A673 (cell line): ENCODE measurements at regions not wholly inside any gene's neighbourhood (a gene's known extent, or its start where the extent isn't known, plus 50 kb on each side); places are given as distances from the start of the nearest gene placed in this dataset.

Experiments used
- BruUV-seq: library from RNA; stranded (reverse); fragments of 400-500 nt; replicated peaks from 2 replicates; lab custom pipeline; 2021; lab: Mats Ljungman, UMichigan
- CTCF ChIA-PET: fragments of 300-600 bp; sonication (Branson Sonifier 250); formaldehyde crosslinking; loops from one replicate; lab custom pipeline; 2022; ENCODE audit warnings: antibody characterized with exemption; lab: Charles Lee
- POLR2A ChIA-PET: fragments of 300-600 bp; sonication (Branson Sonifier 250); formaldehyde crosslinking; loops from one replicate; lab custom pipeline; 2022; ENCODE audit warnings: antibody characterized with exemption; ENCODE audit not compliant: low non-redundant PET; lab: Charles Lee
- DNase-seq: peaks from one replicate; pipeline ENCODE4 v3.0.0-alpha.2; 2015; ENCODE audit warnings: low spot score
- H3K27ac ChIP-seq: fragments of 200-600 bp; sonication (generic); 2 replicates; pipeline ENCODE4 v1.5.1; 2016; ENCODE audit warnings: mixed run types, low read depth, mild to moderate bottlenecking, mixed read lengths, antibody characterized with exemption, low read length; ENCODE audit not compliant: poor library complexity, severe bottlenecking
- H3K27me3 ChIP-seq: fragments of 200-600 bp; sonication (generic); replicated peaks from 2 replicates; pipeline ENCODE4 v1.6.1; 2017; ENCODE audit warnings: mixed run types, low read depth, mild to moderate bottlenecking, mixed read lengths, antibody characterized with exemption, low read length; ENCODE audit not compliant: insufficient read depth, poor library complexity
- H3K36me3 ChIP-seq: fragments of 200-600 bp; sonication (generic); 2 replicates; pipeline ENCODE4 v1.6.1; 2016; ENCODE audit warnings: mixed run types, mild to moderate bottlenecking, mixed read lengths, antibody characterized with exemption, low read length; ENCODE audit not compliant: insufficient read depth, poor library complexity, severe bottlenecking
- H3K4me1 ChIP-seq: fragments of 200-600 bp; sonication (generic); 2 replicates; pipeline ENCODE4 v1.6.1; 2017; ENCODE audit warnings: mixed run types, mild to moderate bottlenecking, mixed read lengths, antibody characterized with exemption, low read length; ENCODE audit not compliant: insufficient read depth, poor library complexity, severe bottlenecking
- H3K4me3 ChIP-seq: fragments of 200-600 bp; sonication (generic); 2 replicates; pipeline ENCODE4 v1.5.1; 2016; ENCODE audit warnings: low read depth, mixed run types, mild to moderate bottlenecking, mixed read lengths, low read length; ENCODE audit not compliant: poor library complexity, severe bottlenecking
- H3K9me3 ChIP-seq: fragments of 200-600 bp; sonication (generic); 2 replicates; pipeline ENCODE4 v1.6.1; 2016; ENCODE audit warnings: mixed run types, low read depth, mild to moderate bottlenecking, mixed read lengths, antibody characterized with exemption, low read length; ENCODE audit not compliant: poor library complexity, severe bottlenecking
- EZH2 ChIP-seq: fragments of 200-600 bp; sonication (generic); IDR thresholded peaks from 2 replicates; pipeline ENCODE4 v1.6.1; 2017; ENCODE audit warnings: borderline replicate concordance, low read depth, mild to moderate bottlenecking, mixed read lengths, antibody characterized with exemption, low read length; ENCODE audit not compliant: poor library complexity, severe bottlenecking
- intact Hi-C: fragments of 100-400 bp; cut with micrococcal nuclease; formaldehyde crosslinking; loops from one replicate; pipeline ENCODE4 v1.10.0; 2022; ENCODE audit not compliant: unreplicated experiment
- TF ChIP-seq, protein P1 (sequence below): fragments of 300-800, 200-600 bp; sonication (generic); conservative IDR thresholded peaks from 2 replicates; pipeline ENCODE4 v1.5.1; 2017; ENCODE audit warnings: low read depth, mild to moderate bottlenecking, antibody characterized with exemption, low read length, moderate library complexity, mixed read lengths

DNA sequence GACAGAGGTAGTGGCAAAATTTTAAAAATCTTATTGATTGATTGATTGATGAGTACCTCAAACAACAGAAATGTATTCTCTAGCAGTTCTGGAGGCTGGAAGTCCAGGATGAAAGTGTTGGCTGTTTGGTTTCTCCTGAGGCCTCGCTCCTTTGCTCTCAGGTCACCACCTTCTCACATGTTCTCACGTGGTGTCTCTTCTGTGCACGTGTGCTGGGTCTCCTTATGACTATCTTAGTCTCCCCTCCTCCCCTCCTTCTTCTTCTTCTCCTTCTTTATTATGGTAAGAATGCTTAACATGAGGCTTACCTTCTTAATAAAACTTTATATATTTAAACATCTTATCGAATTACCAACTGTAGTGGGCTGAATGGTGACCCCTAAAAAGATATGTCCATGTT is 446.0 kb upstream of the SPHKAP start:
- ChIA-PET CTCF (no interaction called here), POLR2A (no interaction called here)
- Histone ChIP-seq H3K4me3 (no peak overlapping the region), H3K27me3 (no peaks in the 10 kb centered on the region), H3K9me3 (no peaks in the 10 kb centered on the region), H3K27ac (no peak overlapping the region), H3K36me3 (no peaks in the 10 kb centered on the region), H3K4me1 (no peaks in the 10 kb centered on the region)
- DNase-seq, result no peak
- BruUV-seq, result no TSS peak
- intact Hi-C loops, result no loop called here
- TF ChIP-seq EZH2, result no peak
- TF ChIP-seq, protein P1, sequence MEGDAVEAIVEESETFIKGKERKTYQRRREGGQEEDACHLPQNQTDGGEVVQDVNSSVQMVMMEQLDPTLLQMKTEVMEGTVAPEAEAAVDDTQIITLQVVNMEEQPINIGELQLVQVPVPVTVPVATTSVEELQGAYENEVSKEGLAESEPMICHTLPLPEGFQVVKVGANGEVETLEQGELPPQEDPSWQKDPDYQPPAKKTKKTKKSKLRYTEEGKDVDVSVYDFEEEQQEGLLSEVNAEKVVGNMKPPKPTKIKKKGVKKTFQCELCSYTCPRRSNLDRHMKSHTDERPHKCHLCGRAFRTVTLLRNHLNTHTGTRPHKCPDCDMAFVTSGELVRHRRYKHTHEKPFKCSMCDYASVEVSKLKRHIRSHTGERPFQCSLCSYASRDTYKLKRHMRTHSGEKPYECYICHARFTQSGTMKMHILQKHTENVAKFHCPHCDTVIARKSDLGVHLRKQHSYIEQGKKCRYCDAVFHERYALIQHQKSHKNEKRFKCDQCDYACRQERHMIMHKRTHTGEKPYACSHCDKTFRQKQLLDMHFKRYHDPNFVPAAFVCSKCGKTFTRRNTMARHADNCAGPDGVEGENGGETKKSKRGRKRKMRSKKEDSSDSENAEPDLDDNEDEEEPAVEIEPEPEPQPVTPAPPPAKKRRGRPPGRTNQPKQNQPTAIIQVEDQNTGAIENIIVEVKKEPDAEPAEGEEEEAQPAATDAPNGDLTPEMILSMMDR, result no peak

DNA sequence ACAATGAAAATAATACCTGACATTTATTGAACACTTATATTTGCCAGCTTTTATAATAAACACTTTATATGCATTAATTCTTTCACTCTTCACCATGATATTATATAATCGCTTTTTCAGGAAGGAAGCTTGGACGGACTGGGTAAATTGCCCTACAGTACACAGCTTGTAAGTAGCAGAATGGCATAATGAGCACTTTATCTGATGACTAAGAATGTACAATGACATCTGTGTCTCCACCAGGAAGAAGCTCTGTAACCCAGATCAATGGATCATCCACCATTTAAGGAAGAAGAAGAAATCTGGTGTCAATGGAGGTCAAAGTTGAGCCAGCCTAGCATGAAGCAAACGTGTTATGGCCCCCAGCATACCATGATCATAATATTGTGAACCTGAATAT is 444.0 kb upstream of the SPHKAP start:
- Histone ChIP-seq H3K36me3 (no peaks in the 10 kb centered on the region), H3K4me1 (no peaks in the 10 kb centered on the region), H3K9me3 (no peaks in the 10 kb centered on the region), H3K27me3 (no peaks in the 10 kb centered on the region), H3K27ac (no peak overlapping the region), H3K4me3 (no peak overlapping the region)
- ChIA-PET POLR2A (no interaction called here), CTCF (interaction anchor here (0.6 kb wide), 1 partner anchor 738 kb away, joined by 5 read pairs; no protein-coding TSS in a partner anchor)
- no peak for DNase-seq
- TF ChIP-seq EZH2, result no peak
- TF ChIP-seq, protein P1, result no peak
- intact Hi-C loops, result no loop called here
- no TSS peak for BruUV-seq

DNA sequence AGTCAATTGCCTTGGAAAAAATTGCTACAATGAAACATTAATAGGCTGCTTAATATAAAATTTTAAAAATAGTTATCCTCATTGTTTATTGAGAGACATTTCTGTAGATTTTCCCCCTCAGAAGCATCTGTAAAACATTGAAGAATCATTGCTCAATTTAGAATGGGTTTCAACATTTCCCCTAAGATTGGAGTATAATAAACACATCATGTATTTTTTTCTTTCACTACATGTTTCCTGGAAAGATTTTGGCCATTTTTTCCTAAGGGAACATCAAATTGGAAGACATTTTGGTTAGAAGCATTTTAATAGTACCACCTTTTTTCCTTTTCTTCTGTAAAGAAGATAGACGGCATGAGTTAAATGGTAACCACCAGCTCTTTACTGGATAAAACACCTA is 443.2 kb upstream of the SPHKAP start:
- Histone ChIP-seq H3K4me3 (no peak overlapping the region), H3K36me3 (no peaks in the 10 kb centered on the region), H3K4me1 (no peaks in the 10 kb centered on the region), H3K9me3 (no peaks in the 10 kb centered on the region), H3K27me3 (no peaks in the 10 kb centered on the region), H3K27ac (no peak overlapping the region)
- no TSS peak for BruUV-seq
- intact Hi-C loops, result no loop called here
- DNase-seq, result no peak
- TF ChIP-seq EZH2, result no peak
- ChIA-PET CTCF (no interaction called here), POLR2A (no interaction called here)

DNA sequence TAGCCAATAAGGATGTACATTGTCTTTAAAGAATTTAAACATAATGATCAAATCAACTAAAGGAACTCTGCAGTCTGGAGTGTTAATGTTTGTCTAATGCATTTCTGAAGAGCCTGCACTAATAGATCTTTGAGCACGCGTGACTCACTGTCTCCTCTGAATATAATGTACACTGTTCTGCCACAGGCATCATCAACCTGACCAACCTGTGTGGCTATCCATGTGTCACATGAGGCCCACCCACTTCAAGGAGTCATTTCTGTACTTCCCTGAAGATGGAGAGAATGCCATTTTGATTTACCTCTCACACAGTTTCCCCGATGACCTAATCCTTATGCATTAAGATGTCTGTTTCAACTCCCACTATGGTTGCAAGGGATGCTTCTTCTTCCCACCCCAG is 434.0 kb upstream of the SPHKAP start:
- no TSS peak for BruUV-seq
- no peak for TF ChIP-seq EZH2
- TF ChIP-seq, protein P1, result no peak
- POLR2A ChIA-PET, result no interaction called here
- no peak overlapping the region for H3K27ac ChIP-seq
- CTCF ChIA-PET, result no interaction called here
- no peaks in the 10 kb centered on the region for H3K9me3 ChIP-seq
- H3K4me3 ChIP-seq, result no peak overlapping the region
- DNase-seq, result no peak
- H3K27me3 ChIP-seq, result no peaks in the 10 kb centered on the region
- intact Hi-C loops, result no loop called here
- no peaks in the 10 kb centered on the region for H3K4me1 ChIP-seq
- no peaks in the 10 kb centered on the region for H3K36me3 ChIP-seq
